H1 (cell line): ENCODE measurements at regions not wholly inside any gene's neighbourhood (a gene's known extent, or its start where the extent isn't known, plus 50 kb on each side); places are given as distances from the start of the nearest gene placed in this dataset.

ENCODE experiments used
- CTCF ChIP-seq, 3 experiments: IDR thresholded peaks; 1 replicate in 2 of 3; 2 replicates in 1 of 3; pipeline versions ENCODE4 v1.5.1 to v1.6.1; 2011; ENCODE audit warnings: low read length in 3 of 3, mild to moderate bottlenecking in 3 of 3, inconsistent platforms in 2 of 3, low read depth in 1 of 3, moderate library complexity in 1 of 3; ENCODE audit not compliant: insufficient read depth in 1 of 3; ENCODE audit errors: control extremely low read depth in 1 of 3
- EP300 ChIP-seq, 2 experiments: IDR thresholded peaks; 1 replicate in 1 of 2; 2 replicates in 1 of 2; pipeline ENCODE4 v1.6.1; 2011 to 2012; ENCODE audit warnings: low read depth in 2 of 2, low read length in 2 of 2, mild to moderate bottlenecking in 2 of 2, borderline replicate concordance in 1 of 2, inconsistent platforms in 1 of 2, moderate library complexity in 1 of 2
- POLR2A ChIP-seq, 2 experiments: IDR thresholded peaks; 1 replicate in 1 of 2; 2 replicates in 1 of 2; pipeline ENCODE4 v1.6.1; 2011; ENCODE audit warnings: low read depth in 2 of 2, low read length in 2 of 2, mild to moderate bottlenecking in 2 of 2; ENCODE audit errors: control extremely low read depth in 1 of 2
- RFX5 ChIP-seq: IDR thresholded peaks from 2 replicates; pipeline ENCODE4 v1.6.1; 2011; ENCODE audit warnings: low read depth, low read length, improper control_type of control experiment, borderline replicate concordance
- SIN3A ChIP-seq, 2 experiments: IDR thresholded peaks in 1 of 2; conservative IDR thresholded peaks in 1 of 2; 2 replicates each; pipeline ENCODE4 v1.6.1; 2011 to 2012; ENCODE audit warnings: low read length in 2 of 2, improper control_type of control experiment in 1 of 2, low read depth in 1 of 2, mild to moderate bottlenecking in 1 of 2
- TAF1 ChIP-seq: IDR thresholded peaks from 2 replicates; pipeline ENCODE4 v1.6.1; 2011; ENCODE audit warnings: mild to moderate bottlenecking, low read depth, low read length
- TF ChIP-seq, protein P1 (sequence below): IDR thresholded peaks from 2 replicates; pipeline ENCODE4 v1.6.1; 2012; ENCODE audit warnings: inconsistent platforms

- no peak for TF ChIP-seq CTCF (IDR thresholded peaks at IDR 0.05; ENCODE audit: control extremely low read depth in 1 of 3, insufficient read depth in 1 of 3, low read depth in 1 of 3, low read length in 3 of 3)
- TF ChIP-seq POLR2A (IDR thresholded peaks at IDR 0.05; ENCODE audit: control extremely low read depth in 1 of 2, low read depth in 2 of 2, low read length in 2 of 2) = no peak
- TF ChIP-seq TAF1 = no peak
- no peak for TF ChIP-seq SIN3A (conservative IDR thresholded peaks at IDR 0.05 in 1 of 2, IDR thresholded peaks at IDR 0.05 in 1 of 2; ENCODE audit: low read depth in 1 of 2, low read length in 2 of 2)
- TF ChIP-seq, protein P1, sequence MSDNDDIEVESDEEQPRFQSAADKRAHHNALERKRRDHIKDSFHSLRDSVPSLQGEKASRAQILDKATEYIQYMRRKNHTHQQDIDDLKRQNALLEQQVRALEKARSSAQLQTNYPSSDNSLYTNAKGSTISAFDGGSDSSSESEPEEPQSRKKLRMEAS = no peak
- no peak for TF ChIP-seq EP300 (IDR thresholded peaks at IDR 0.05; ENCODE audit: borderline replicate concordance in 1 of 2, low read depth in 2 of 2, low read length in 2 of 2)
- no peak for TF ChIP-seq RFX5
Measured at GRCh38 chr12:25784669-25785068, 173.8 kb upstream of the RASSF8 start.
